Cerebellar cortex (tissue), 1 donor: ENCODE measurements at regions not wholly inside any gene's neighbourhood (a gene's known extent, or its start where the extent isn't known, plus 50 kb on each side); places are given as distances from the start of the nearest gene placed in this dataset.
"Not testable (repeated sequence)": the region's sequence is repeated elsewhere in the genome, so short reads cannot be mapped to it uniquely, and the experiment has no call there.

Experiments
- DNase-seq: peaks from one replicate; pipeline ENCODE4 v3.0.0-alpha.2; 2015; ENCODE audit warnings: low spot score

DNA sequence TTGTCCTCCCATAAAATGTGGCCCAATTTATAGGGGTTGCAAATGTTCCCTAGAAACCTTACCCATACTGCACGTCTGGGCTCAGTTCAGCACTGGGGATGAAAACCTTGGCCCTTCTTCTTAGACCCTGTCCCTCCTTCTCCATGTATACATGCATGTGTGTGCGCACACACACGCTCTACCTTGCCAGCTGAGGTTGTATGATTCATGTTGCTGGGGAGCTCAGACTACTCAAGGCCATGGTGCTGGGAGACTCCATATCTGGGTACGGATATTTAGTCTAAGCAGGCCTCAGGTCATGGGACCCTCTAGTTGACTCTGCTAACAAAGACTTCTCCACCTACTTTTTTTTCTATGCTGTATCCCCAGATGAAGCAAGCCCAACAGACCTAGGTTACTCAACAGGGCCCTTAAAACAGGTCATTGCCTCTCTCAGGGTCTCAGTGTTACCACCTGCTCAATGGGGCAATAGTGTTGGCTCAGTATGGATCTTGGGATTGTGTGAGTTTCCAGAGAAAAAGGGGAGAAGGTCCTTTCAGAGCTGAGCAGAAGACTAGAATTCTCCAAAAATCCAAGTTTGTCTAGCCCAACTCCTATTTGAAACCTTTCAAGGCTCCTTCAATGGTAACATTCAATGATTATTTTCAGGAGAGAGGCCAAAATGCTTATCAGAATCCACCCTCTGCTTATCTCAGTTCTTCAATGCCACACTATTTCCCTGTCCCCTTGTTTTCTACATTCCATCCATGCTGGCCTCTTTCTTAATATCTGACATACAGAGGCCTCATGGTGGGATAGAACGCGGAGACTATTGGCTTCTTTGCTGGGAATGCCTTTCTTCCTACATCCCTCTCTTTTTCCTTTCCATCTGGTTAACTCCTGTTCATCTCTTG is 123.6 kb upstream of the PITX1 start:
- DNase-seq: no peak

DNA sequence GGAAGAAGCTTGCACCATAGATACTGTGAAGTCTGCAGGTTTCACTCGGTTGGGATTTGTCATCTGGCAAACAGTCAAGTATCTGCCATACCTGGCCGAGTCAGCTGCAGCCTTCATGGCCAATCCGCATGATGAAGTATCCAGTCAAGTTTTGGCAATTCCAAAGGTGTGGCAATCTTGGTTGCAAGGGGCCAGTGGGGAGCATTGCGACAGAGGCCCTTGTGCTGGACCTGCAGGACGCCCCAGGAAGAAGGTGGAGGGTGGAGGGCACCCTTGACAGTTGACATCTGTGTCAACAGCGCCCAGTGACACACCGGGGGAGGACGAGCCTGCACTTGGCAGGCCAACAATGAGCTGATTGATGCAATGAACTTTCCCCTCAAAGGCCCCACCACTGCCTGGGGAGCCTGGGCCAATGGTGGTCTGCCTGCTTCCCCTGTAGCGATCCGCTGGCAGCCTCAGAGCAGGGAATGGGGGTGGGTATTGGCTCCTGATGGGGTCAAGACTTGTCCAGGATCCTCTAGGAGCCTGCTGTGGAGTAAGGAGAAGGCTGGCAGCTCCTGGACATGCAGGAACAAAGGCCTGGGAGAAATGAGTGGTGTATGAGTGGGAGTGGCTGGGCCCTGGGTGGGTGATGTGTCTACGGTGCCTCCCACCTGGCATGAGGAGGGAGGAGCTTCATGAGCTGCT is 122.8 kb upstream of the PITX1 start:
- no peak for DNase-seq

DNA sequence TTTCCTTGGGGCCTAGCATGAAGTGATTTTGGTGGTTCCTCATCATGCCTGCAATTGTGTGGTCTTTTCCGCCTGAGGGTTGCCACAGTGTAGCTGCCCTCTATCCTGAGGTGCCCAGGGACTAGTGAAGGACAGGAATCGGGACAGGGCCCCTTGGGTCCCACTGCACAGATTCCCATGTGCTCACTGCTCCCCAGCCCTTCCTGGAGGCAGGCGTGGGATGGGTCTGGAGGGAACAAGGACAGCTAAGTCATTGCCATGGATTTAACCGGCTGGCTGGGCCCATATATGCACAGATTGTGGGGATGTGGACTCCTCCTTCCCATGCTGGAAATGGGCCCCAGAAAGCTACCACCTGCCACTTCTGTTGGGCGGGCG is 122.3 kb upstream of the PITX1 start:
- peak; percentile 3 for DNase-seq

DNA sequence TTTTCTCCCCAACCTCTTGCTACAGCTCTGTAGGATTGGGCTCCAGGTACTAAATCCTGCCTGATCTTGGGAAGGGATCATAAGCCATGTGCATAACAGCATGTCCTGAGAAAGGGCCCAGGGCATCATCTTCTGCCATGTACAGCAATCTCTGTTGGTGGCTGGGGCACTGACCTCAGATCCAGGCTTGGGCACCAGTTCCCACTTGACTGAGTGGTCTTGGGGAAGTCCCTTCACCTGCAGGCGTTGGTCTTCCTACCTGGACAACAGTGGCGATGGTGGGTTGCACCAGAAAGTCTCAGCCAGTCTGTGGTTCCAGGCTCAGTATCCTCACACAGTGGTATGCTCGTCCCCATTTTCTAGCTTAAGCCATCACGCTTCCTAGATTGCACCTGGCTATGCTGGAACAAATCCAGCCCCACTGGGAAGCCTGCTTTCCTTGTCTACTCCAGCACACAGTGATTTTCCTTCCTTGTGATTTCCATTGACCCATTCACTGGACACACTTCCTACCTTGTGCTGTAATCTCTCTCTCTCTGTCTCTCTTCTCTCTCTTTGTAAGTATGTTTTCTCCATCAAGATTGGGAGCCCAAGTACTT is 121.7 kb upstream of the PITX1 start:
- peak; percentile 80 for DNase-seq

DNA sequence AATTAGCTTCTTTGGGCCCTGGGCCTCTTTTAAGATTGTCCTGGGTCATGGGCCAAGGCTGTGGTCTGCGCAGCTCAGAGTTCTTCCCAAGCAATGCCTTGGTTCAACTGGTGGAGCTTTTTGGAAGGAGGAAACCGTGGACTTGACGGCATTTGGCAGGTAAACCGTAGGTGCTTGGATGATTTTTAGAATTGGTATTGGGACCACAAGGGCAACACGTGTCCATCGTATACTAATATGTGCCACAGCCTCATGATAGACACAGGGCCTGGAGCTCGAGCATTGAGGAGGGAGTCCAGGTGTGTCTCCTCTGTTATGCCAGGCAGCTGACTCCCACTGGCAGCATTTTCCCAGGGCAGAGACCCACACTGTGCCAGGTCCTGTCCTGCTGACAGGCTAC is 120.9 kb upstream of the PITX1 start:
- no peak for DNase-seq

DNA sequence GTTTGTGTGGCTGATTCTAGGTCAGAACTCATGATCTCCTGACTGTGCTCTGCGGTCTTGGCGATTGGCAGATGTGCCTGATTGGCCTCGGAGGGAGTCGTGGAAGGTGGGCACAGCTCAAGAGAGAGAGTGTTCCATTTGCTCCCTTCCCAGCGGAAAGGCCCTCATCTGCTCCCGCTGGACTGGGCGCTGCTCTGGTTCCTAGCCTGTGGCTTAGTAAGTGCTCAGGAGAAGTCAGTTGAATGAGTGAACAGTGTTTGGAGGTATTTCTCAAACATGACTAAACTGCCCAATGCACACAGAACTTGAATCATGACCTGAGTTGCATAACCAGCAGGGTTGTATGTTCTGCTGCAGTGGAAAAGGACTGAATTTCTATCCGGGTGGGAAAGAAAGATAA is 120.2 kb upstream of the PITX1 start:
- no peak for DNase-seq

DNA sequence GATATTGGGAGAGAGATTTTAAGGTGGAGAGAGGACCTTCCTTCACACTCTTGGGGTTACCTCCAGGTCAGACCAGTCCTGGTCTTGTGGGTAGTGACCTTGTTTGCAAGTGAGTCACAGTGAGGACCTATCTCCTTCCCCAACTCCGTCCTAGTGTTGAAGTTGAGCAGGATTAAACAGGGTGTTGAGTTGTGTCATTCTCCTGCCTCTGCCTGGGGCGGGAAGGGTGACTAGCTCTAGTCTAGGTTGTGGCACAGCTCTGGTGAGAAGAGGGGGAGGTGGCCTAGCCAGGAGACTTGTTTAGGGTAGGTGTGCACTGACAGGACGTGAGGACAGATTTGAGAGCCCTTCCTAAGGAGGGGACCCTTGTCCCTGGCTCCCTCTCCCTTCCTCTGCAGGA is 119.6 kb upstream of the PITX1 start:
- DNase-seq: no peak

DNA sequence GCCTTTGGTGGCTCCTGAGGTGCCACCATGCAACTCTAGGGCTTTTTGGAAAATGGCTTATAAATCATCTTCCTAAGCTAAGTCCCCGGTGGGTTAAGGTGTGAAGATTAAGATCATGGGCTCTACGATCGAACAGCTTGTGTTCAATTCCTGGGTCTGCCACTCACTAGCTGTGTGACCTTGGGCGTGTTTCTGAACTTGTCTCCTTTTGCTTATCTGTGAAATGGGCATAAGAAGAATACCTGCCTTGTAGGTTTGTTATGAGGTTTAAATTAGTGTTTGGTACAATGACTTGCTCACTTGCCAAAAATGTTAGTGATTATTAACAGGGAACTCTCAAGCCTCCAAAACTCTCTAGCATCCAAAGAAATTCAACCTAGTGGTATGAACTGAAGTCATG is 119.2 kb upstream of the PITX1 start:
- no peak for DNase-seq

DNA sequence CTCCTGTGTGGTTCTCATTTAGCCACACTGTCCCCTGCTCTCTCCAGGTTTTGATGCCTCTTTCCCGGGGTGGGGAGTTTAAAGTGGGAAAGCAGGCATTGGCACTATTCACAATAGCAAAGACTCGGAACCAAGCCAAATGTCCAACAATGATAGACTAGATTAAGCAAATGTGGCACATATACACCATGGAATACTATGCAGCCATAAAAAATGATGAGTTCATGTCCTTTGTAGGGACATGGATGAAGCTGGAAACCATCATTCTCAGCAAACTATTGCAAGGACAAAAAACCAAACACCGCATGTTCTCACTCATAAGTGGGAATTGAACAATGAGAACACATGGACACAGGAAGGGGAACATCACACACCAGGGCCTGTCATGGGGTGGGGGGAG is 117.6 kb upstream of the PITX1 start:
- DNase-seq: not testable (repeated sequence)

DNA sequence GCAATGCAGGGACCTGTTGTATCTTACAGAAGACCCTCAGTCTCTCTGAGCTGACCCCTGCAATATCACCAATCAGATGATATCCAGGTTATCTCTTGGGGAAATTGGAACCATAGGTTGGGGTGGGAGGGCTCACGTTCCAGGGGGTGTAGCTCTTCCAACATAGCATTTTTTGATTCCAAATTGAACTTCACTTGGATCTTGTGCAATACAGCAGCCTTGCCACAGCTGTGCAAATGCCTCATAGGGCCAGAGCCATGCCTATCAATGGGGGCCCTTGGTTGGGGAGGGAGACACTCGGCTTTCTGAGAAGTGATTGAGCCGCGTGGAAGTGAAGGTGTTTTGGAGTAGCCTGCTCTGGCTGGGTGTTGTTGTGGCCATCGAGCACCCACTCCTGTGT is 117.2 kb upstream of the PITX1 start:
- DNase-seq: no peak

DNA sequence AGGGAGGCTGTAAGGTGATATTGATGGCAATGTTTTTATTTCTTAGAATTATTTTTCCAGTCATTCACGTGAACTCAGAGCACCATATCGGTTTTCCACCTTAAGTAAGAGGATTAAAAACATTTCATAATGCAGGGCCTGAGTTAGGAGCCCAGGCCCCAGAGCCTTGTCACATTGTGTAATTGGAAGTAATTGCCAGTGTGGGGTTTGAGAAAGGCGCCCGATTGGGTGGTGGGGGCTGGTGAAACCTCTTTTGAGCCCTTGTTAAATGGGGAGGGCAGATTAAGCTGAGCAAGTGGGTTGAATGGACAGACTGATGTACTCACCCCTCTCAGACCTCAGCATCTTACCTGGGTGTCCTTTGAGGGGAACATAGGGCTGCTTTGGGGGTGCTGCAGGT is 116.7 kb upstream of the PITX1 start:
- no peak for DNase-seq

DNA sequence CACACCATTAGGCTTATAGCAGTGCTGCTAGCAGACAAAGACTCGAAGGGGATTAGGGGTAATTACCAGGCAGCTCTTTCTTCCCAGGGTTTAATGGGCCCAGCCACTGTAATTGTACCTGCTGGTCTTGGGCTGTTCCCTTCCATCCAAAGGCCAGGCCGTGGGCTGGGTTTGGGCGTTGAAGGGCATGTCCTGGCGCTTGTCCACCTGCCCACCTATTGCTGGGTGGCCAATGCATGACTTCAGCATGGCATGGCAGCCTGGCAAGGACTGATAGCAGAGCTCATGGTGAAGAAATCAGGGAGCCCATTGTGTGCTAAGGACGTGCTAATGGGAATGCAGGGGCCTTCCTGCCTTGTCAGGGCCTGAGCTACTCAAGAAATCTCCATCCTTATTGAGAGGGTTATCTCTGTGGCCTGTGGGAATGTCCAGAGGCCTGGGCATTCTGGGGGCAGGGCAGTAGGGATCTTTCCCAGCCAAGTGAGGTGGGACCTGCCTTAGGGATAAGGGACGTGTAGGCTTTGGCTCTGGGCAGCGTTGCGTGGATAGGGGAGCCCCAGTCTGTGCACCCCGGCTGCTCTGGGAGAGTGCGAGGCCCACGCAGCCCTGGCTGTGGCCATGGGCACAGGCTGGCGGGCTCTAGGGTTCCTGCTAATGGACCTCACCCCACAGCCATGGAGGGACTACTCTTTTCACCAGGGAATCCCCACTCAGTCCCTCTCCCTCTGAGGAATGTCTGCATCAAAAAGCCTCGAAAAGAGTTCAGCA is 116.1 kb upstream of the PITX1 start:
- no peak for DNase-seq

DNA sequence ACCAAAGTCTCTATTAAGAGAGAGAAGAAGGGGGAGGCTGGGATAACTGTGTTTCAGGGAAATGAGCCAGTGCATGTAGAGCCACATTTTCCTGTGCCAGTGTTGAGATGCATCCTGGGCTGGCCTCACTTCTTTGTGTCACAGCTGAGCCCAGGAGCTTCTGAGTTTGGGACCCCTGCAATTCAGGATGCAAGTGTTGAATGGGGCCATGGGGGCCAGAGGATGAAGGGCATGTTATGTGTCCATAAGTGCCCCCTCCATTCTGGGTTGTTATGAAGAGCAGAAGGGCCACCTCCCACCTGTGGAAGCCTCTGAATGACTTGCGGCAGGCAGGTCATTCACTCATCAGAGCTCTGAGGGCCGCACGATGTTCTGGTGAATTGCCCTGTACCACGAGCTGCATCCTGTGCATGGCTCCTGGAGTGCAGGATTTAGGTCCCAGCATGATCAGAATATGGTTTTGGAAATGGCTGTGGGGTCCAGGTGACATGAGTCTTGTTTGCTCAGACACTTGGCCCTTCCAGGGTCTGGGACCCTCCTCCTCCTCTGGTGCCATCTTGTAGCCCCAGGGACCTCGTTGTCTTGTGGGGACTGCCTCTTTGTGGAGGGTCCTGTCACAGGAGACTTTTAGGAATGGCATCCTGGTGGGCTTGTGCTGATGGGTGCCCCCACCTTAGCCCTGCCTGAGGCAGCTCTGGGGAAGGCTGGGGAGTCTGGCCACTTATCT is 115.4 kb upstream of the PITX1 start:
- no peak for DNase-seq

DNA sequence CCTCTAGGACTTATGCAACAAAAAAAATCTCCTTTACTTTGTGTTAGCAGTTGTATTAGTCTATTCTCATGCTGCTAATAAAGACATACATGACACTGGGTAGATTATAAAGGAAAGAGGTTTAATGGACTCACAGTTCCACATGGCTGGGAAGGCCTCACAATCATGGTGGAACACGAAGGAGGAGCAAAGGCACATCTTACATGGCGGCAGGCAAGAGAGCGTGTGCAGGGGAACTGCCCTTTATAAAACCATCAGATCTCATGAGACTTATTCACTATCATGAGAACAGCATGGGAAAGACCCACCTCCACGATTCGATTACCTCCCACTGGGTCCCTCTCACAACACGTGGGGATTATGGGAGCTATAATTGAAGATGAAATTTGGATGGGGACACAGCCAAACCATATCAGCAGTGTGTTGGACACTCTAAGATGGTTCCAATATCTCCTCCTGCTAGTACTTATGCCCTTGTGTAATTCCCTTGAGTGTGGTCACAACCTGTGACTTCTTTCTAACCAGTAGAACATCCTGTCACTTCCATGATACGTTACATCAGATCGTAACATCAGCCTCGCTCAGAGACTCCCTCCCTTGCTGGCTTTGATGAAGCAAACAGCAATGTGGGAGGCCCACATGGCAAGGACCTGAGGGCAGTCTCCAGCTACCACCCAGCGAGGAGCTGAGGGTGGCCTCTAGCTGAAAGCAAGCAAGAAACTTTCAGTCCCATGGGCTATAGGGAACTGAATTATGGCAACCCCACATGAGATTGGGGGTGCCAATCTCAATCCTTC is 113.5 kb upstream of the PITX1 start:
- no peak for DNase-seq

DNA sequence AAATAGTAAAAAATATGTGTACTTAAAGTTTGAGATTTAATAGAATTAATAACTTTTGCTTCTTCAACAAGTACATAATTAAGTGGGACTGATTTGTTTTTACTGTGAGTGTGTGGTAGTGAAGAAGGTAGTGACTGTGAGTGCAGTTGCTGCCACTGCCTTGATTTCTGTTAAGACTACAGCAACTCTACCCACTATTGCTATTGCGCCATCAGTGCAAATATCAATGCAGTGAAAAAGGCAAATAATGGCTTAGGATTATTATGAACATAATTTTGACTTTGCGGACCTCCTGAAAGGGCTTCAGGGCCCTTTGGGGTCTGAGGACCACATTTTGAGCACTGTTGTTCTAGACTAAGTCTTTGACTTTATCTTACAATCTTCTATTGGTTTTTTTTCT is 112.0 kb upstream of the PITX1 start:
- DNase-seq: no peak

DNA sequence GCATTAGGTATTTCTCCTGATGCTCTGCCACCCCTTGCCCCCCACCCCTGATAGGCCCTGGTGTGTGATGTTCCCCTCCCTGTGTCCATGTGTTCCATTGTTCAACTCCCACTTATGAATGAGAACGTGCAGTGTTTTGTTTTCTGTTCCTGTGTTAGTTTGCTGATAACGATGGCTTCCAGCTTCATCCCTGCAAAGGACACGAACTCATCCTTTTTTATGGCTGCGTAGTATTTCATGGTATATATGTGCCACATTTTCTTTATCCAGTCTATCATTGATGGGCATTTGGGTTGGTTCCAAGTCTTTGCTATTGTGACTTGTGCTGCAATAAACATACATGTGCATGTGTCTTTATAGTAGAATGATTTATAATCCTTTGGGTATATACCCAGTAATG is 109.7 kb upstream of the PITX1 start:
- DNase-seq: not testable (repeated sequence)

DNA sequence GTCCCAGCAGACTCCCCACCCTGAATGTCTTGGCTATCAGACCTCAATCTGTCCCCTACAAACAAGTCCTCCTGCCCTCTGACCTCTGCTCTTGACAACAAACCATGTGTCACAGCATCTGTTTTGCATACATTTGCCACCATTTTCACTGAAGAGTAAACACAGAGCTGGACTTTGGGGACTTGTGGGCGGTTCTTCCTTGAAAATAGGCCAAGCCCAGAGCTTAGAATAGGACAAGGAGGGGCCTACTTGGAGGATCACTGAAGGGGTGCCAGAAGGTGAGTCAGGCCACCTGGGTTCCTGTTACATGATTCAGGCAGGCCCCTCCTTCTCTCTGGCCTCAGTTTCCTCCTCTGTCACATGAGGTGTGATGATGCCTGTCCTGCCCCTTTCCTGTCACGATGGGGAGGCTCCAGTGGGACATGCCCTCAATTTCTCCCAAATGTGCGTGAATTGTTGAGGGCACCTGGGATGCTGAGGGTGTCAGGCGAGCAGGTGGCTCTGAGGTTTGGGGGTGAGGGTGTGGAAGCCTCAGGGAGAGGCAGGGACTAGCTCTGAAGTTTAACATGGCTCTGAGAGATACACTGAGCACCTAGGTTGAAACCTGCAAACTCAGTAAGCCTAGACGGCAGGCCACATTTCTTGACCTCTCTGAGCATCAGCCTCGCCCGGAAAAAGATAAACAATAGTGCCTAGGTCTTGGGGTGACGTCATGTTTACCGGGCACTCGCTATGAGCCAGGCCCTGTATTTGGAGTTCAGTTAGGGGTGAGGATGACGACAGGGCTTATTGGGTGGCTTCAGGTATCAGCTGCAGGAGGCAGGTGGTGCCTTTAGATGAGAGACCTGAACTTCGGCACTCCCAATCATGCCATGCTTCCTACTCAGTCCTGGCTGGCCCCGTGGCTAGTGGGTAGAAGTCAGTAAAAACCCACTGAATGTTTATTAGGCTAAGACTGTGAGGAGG is 107.6 kb upstream of the PITX1 start:
- DNase-seq: no peak

DNA sequence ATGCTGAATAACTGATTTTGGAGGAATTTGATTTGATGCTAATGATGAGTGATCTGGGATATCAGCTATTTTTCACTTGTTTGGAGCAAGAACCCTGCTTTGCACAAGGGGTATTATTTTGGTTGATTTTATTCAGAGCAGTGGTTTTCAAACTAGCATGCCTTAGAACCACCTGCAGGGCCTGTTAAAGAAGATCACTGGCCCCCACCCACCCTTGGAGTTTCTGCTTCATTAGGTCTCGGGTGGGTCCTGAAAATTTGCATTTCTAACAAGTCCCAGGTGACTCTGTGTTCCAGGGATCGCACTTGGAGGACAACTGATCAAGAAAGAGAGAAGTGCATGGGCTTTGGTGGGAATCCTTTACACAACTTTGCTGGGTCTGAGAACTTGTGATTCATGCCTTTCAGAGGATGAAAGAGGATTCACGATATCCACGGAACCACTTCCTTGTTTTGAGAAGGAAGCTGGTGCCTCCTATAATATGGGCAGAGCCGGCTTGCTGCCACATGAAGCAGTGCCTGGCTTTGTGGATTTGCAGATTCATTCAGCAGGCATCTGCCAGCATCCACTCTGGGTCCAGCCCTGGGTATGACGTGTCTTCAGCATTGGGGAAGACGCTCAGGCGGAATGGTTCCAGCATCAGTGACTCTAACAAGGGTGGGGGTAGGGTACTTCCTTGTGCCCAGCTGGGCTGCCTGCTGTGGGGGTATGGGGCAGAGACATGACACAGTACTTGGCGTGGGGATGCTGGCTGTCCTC is 106.6 kb upstream of the PITX1 start:
- no peak for DNase-seq
